SHP77 treated with DMSO at 0.1 percent for 48 hours (cell line): ENCODE measurements at regions not wholly inside any gene's neighbourhood (a gene's known extent, or its start where the extent isn't known, plus 50 kb on each side); places are given as distances from the start of the nearest gene placed in this dataset.
"Not testable (repeated sequence)": the region's sequence is repeated elsewhere in the genome, so short reads cannot be mapped to it uniquely, and the experiment has no call there.

Experiments
- DNase-seq: peaks from one replicate; lab custom pipeline; 2025; lab: John Stamatoyannopoulos, UW

GRCh38 chr20:52098186-52098585, 93.4 kb downstream of the ZFP64 start:
- DNase-seq: no peak

- no peak for DNase-seq
These were observed 95.5 kb downstream of the ZFP64 start for GRCh38 chr20:52096117-52096516.

- DNase-seq: no peak
These were observed 96.9 kb downstream of the ZFP64 start for GRCh38 chr20:52094693-52095092.

GRCh38 chr20:52093575-52093974, 98.0 kb downstream of the ZFP64 start:
- no peak for DNase-seq

- no peak for DNase-seq
These were observed 101.5 kb downstream of the ZFP64 start for GRCh38 chr20:52090035-52090434.

GRCh38 chr20:52087471-52087870, 104.1 kb downstream of the ZFP64 start:
- no peak for DNase-seq

GRCh38 chr20:52086878-52087277, 104.7 kb downstream of the ZFP64 start:
- no peak for DNase-seq

GRCh38 chr20:52084727-52085126, 106.9 kb downstream of the ZFP64 start:
- DNase-seq: no peak

- DNase-seq: peak; percentile 10
These were observed 107.8 kb downstream of the ZFP64 start for GRCh38 chr20:52083627-52084232.

GRCh38 chr20:52082612-52083011, 109.0 kb downstream of the ZFP64 start:
- no peak for DNase-seq

GRCh38 chr20:52081791-52082190, 109.8 kb downstream of the ZFP64 start:
- no peak for DNase-seq

- DNase-seq: no peak
These were observed 110.5 kb downstream of the ZFP64 start for GRCh38 chr20:52081066-52081465.

- no peak for DNase-seq
These were observed 113.3 kb downstream of the ZFP64 start for GRCh38 chr20:52078289-52078688.

- DNase-seq: no peak
These were observed 115.4 kb downstream of the ZFP64 start for GRCh38 chr20:52076164-52076563.

- no peak for DNase-seq
These were observed 116.2 kb downstream of the ZFP64 start for GRCh38 chr20:52075400-52075799.

GRCh38 chr20:52071136-52071535, 120.4 kb downstream of the ZFP64 start:
- DNase-seq: no peak

GRCh38 chr20:52064931-52065330, 126.6 kb downstream of the ZFP64 start:
- no peak for DNase-seq

GRCh38 chr20:52062452-52063209, 128.9 kb downstream of the ZFP64 start:
- no peak for DNase-seq

- DNase-seq: no peak
These were observed 130.5 kb downstream of the ZFP64 start for GRCh38 chr20:52060794-52061714.

GRCh38 chr20:52057133-52057532, 134.4 kb downstream of the ZFP64 start:
- DNase-seq: not testable (repeated sequence)

- DNase-seq: no peak
These were observed 135.1 kb downstream of the ZFP64 start for GRCh38 chr20:52056203-52057062.

GRCh38 chr20:52054123-52054522, 137.5 kb downstream of the ZFP64 start:
- DNase-seq: no peak
